DND-41 (cell line): ENCODE measurements at regions not wholly inside any gene's neighbourhood (a gene's known extent, or its start where the extent isn't known, plus 50 kb on each side); places are given as distances from the start of the nearest gene placed in this dataset.

Experiments
- CTCF ChIP-seq: IDR thresholded peaks from 2 replicates; pipeline ENCODE4 v1.5.1; 2012; ENCODE audit warnings: borderline replicate concordance, low read length, moderate library complexity, mild to moderate bottlenecking; ENCODE audit not compliant: poor library complexity, severe bottlenecking; ENCODE audit errors: extremely low read depth
- EZH2 ChIP-seq: IDR thresholded peaks from 3 replicates; pipeline ENCODE4 v1.6.1; 2012; ENCODE audit warnings: borderline replicate concordance, low read depth, mild to moderate bottlenecking, moderate library complexity, low read length, inconsistent platforms; ENCODE audit not compliant: severe bottlenecking

- TF ChIP-seq CTCF: no peak
- TF ChIP-seq EZH2: no peak
These were observed 1182.7 kb downstream of the AACS start for GRCh38 chr12:126247936-126248335.
